ENCODE measurements at regions not wholly inside any gene's neighbourhood (a gene's known extent, or its start where the extent isn't known, plus 50 kb on each side); places are given as distances from the start of the nearest gene placed in this dataset.
A peak's percentile ranks its signal among the peaks of the same experiment; 100 is the strongest.
"Not testable (repeated sequence)": the region's sequence is repeated elsewhere in the genome, so short reads cannot be mapped to it uniquely, and the experiment has no call there.

GRCh38 chr10:21368022-21368582 lies 157.4 kb downstream of the SKIDA1 start:
- Histone ChIP-seq H3K36me3 (ENCODE audit: control insufficient read depth, insufficient read depth, low read length) (no peaks in the 10 kb centered on the region), H3K4me3 (ENCODE audit: low read depth, low read length) (no peak overlapping the region), H3K27me3 (ENCODE audit: control insufficient read depth, insufficient read depth, low read length) (no peaks in the 10 kb centered on the region)
- no peak for DNase-seq (ENCODE audit: low read depth)
- TF ChIP-seq CTCF (IDR thresholded peaks at IDR 0.05; ENCODE audit: insufficient read depth, low read length, severe bottlenecking), result no peak
- no peak for FAIRE-seq

GRCh38 chr10:21366108-21366507 lies 159.4 kb downstream of the SKIDA1 start:
- not testable (repeated sequence) for H3K4me3 ChIP-seq (ENCODE audit: low read depth, low read length); H3K27me3 ChIP-seq (ENCODE audit: control insufficient read depth, insufficient read depth, low read length); FAIRE-seq; H3K36me3 ChIP-seq (ENCODE audit: control insufficient read depth, insufficient read depth, low read length)
- DNase-seq (ENCODE audit: low read depth), result peak; percentile 94

DNA sequence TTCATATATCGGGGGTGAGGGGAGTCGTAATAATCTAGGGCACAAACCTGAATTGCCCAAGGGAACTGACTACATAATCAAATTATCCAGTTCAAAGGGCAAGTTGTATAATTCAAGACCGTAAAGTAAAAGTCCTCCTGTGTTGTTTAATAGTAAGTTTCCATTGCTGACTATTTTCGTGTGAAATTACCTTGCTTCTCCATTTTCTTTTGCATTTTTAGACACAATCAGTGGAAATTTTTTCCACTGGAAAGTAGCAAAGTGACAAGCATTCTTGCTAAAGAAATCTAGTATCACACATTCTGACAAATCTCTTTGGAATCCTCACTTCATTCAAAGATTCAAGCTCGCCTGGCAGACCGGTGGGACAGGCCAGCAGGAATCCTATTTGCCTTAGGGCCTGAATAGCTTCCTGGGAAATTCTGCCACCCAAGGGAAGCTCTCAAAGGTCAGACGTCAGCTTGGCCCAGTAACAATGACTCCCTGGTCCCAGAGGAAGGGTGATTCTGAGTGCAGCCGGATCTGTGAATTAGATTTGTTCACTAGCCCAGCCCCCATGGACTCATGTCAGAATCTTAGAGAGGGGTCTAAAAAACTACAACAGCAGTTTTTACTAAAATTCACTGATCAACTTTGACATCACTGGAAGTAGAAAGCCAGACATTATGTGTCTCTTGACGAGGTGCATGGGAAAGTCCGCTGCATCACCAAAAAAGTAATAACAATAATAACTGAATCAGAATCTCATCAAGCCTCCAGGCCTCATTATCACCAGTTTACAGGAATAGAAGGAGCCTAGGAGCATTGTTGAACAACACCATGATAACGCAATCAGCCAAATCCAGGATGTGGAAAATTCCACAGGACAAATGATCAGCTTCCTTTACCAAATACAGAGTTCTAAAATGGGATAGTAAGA lies 161.0 kb downstream of the SKIDA1 start:
- no peak for FAIRE-seq
- H3K36me3 ChIP-seq (ENCODE audit: control insufficient read depth, insufficient read depth, low read length), result no peaks in the 10 kb centered on the region
- peak; percentile 91 for DNase-seq (ENCODE audit: low read depth)
- no peak for TF ChIP-seq CTCF (IDR thresholded peaks at IDR 0.05; ENCODE audit: insufficient read depth, low read length, severe bottlenecking)
- H3K4me3 ChIP-seq (ENCODE audit: low read depth, low read length), result no peak overlapping the region
- no peaks in the 10 kb centered on the region for H3K27me3 ChIP-seq (ENCODE audit: control insufficient read depth, insufficient read depth, low read length)

DNA sequence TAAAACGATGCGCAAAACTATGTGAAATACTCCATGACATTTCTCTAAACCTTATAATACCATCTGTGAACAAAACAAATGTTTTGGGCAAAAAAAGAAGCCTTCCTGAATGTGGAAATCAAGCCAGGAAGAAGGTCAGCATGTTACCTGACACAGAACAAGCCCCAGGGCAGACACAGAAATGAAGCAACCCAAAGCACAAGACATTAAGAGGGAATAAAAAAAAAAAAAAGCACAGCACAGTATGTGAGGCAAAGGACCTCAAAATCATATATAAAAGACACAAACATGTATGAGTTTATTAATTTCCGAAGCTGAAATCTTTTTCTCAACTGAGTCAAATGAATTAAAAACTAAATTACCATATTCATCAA lies 161.8 kb downstream of the SKIDA1 start:
- H3K36me3 ChIP-seq (ENCODE audit: control insufficient read depth, insufficient read depth, low read length), result no peaks in the 10 kb centered on the region
- no peak for FAIRE-seq

DNA sequence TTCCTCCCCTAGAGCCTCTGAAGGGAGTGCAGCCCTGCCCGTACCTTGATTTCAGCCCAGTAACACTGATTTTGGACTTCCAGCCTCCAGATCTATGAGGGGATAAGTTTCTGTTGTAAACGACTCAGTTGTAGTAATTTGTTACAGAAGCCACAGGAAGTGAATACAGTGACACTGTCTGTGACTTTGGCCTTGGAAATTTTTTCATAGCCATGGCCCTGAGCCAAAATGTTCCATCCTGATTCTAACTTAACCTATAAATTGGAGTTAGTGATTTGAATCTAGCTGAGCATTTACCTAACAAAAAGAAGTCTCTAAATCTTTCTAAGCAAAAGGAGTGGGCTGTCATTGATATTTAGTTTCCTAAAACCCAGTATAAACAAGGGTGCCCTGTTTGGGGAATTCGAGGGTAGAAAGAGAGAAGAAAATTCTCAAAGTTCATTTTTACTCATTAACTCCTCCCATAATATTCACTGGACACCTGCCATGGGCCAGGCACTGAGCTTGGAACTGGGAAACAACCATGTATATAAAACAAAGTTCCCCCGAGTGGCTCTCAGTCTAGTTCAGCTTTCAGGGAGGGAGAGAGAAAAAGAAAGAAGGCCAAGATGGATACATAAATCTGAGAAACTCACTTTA lies 162.3 kb downstream of the SKIDA1 start:
- H3K27me3 ChIP-seq (ENCODE audit: control insufficient read depth, insufficient read depth, low read length), result no peaks in the 10 kb centered on the region
- DNase-seq (ENCODE audit: low read depth) (no peak), FAIRE-seq (no peak)
- TF ChIP-seq CTCF (IDR thresholded peaks at IDR 0.05; ENCODE audit: insufficient read depth, low read length, severe bottlenecking), result no peak
- no peak overlapping the region for H3K4me3 ChIP-seq (ENCODE audit: low read depth, low read length)
- H3K36me3 ChIP-seq (ENCODE audit: control insufficient read depth, insufficient read depth, low read length), result no peaks in the 10 kb centered on the region

More for the DNA sequence above, 161.8 kb downstream of the SKIDA1 start:
- H3K4me3 ChIP-seq (ENCODE audit: low read depth, low read length), result no peak overlapping the region
- peak; percentile 63 for DNase-seq (ENCODE audit: low read depth)
- no peaks in the 10 kb centered on the region for H3K27me3 ChIP-seq (ENCODE audit: control insufficient read depth, insufficient read depth, low read length)
- TF ChIP-seq CTCF (IDR thresholded peaks at IDR 0.05; ENCODE audit: insufficient read depth, low read length, severe bottlenecking), result no peak

- Histone ChIP-seq H3K36me3 (ENCODE audit: control insufficient read depth, insufficient read depth, low read length) (no peaks in the 10 kb centered on the region), H3K27me3 (ENCODE audit: control insufficient read depth, insufficient read depth, low read length) (no peaks in the 10 kb centered on the region), H3K4me3 (ENCODE audit: low read depth, low read length) (no peak overlapping the region)
- no peak for TF ChIP-seq CTCF (IDR thresholded peaks at IDR 0.05; ENCODE audit: insufficient read depth, low read length, severe bottlenecking)
- no peak for DNase-seq (ENCODE audit: low read depth)
- FAIRE-seq, result no peak
Observed at GRCh38 chr10:21359202-21359601, 166.3 kb downstream of the SKIDA1 start.

Measured in bronchial epithelial cell (primary cell).